Activated CD8-positive, alpha-beta memory T cell treated with anti-CD3 and anti-CD28 coated beads, Interleukin-2, amount 10 ng/mL, durations not matched to agents 7 days and 5 days (primary cell): ENCODE measurements at regions not wholly inside any gene's neighbourhood (a gene's known extent, or its start where the extent isn't known, plus 50 kb on each side); places are given as distances from the start of the nearest gene placed in this dataset.
"Not testable (repeated sequence)": the region's sequence is repeated elsewhere in the genome, so short reads cannot be mapped to it uniquely, and the experiment has no call there.

Experiments used
- ATAC-seq: fragments of 150-1000 bp; cut with Tn5 transposase; one replicate; pipeline ENCODE4 v1.10.0; 2021; ENCODE audit warnings: moderate library complexity
- CTCF ChIA-PET: fragments of 350-600 bp; sonication (Branson Sonifier 250); formaldehyde crosslinking; loops from one replicate; lab custom pipeline; 2021; ENCODE audit warnings: antibody characterized with exemption; lab: Charles Lee
- DNase-seq: peaks from one replicate; pipeline ENCODE4 v3.0.0-alpha.2; 2020
- H3K27ac Mint-ChIP-seq: one replicate; pipeline ENCODE4 v1.8.0; 2021; ENCODE audit warnings: mild to moderate bottlenecking, mixed read lengths
- H3K27me3 Mint-ChIP-seq: one replicate; pipeline ENCODE4 v1.8.0; 2021; ENCODE audit warnings: mixed read lengths
- H3K36me3 Mint-ChIP-seq: one replicate; pipeline ENCODE4 v1.8.0; 2021; ENCODE audit warnings: mild to moderate bottlenecking, mixed read lengths
- H3K4me1 Mint-ChIP-seq: one replicate; pipeline ENCODE4 v1.8.0; 2021; ENCODE audit warnings: mixed read lengths
- H3K4me3 Mint-ChIP-seq: one replicate; pipeline ENCODE4 v1.8.0; 2021; ENCODE audit warnings: mild to moderate bottlenecking, moderate library complexity, mixed read lengths
- H3K9me3 Mint-ChIP-seq: one replicate; pipeline ENCODE4 v1.8.0; 2022; ENCODE audit warnings: low read depth, mixed read lengths

- H3K9me3 Mint-ChIP-seq: no peaks in the 10 kb centered on the region
- H3K27ac Mint-ChIP-seq: no peak overlapping the region
- ATAC-seq (no peak), DNase-seq (no peak)
- no peaks in the 10 kb centered on the region for H3K36me3 Mint-ChIP-seq
- peaks cover 2% of the 10 kb centered on the region for H3K4me1 Mint-ChIP-seq
- H3K27me3 Mint-ChIP-seq: peaks cover 3% of the 10 kb centered on the region
- no peak overlapping the region for H3K4me3 Mint-ChIP-seq
- CTCF ChIA-PET: interaction anchor here (1.5 to 1.6 kb wide), 2 partner anchors 9 to 303 kb away, joined by 5 read pairs; no protein-coding TSS in a partner anchor
These were observed 69.7 kb upstream of the WASF3 start for GRCh38 chr13:26487781-26488180.

- Mint-ChIP-seq H3K36me3 (no peaks in the 10 kb centered on the region), H3K9me3 (no peaks in the 10 kb centered on the region), H3K4me1 (no peaks in the 10 kb centered on the region), H3K27ac (no peak overlapping the region), H3K4me3 (no peak overlapping the region), H3K27me3 (peaks cover 3% of the 10 kb centered on the region)
- CTCF ChIA-PET: no interaction called here
- DNase-seq (no peak), ATAC-seq (no peak)
These were observed 69.1 kb upstream of the WASF3 start for GRCh38 chr13:26488236-26489003.

GRCh38 chr13:26492301-26492700, 65.2 kb upstream of the WASF3 start:
- H3K4me1 Mint-ChIP-seq, H3K4me3 Mint-ChIP-seq, H3K36me3 Mint-ChIP-seq, H3K27me3 Mint-ChIP-seq, H3K27ac Mint-ChIP-seq, H3K9me3 Mint-ChIP-seq, DNase-seq, ATAC-seq: not testable (repeated sequence)
- CTCF ChIA-PET: interaction anchor here (1.7 to 6.0 kb wide), 2 partner anchors 10 to 17 kb away, joined by 4 to 32 read pairs; no protein-coding TSS in a partner anchor

GRCh38 chr13:26494571-26495195, 62.8 kb upstream of the WASF3 start:
- Mint-ChIP-seq H3K36me3 (no peaks in the 10 kb centered on the region), H3K27ac (no peak overlapping the region), H3K27me3 (peaks cover 7% of the 10 kb centered on the region), H3K4me1 (no peaks in the 10 kb centered on the region), H3K4me3 (no peak overlapping the region), H3K9me3 (no peaks in the 10 kb centered on the region)
- ATAC-seq: no peak
- CTCF ChIA-PET: interaction anchor here (1.1 to 6.0 kb wide), 4 partner anchors 13 to 379 kb away, joined by 3 to 118 read pairs (median 27); no protein-coding TSS in a partner anchor
- no peak for DNase-seq

- ATAC-seq (no peak), DNase-seq (no peak)
- H3K27ac Mint-ChIP-seq: no peak overlapping the region
- no peaks in the 10 kb centered on the region for H3K4me1 Mint-ChIP-seq
- no peaks in the 10 kb centered on the region for H3K36me3 Mint-ChIP-seq
- no peak overlapping the region for H3K4me3 Mint-ChIP-seq
- H3K27me3 Mint-ChIP-seq: peaks cover 7% of the 10 kb centered on the region
- no peaks in the 10 kb centered on the region for H3K9me3 Mint-ChIP-seq
- CTCF ChIA-PET: interaction anchor here (1.1 to 6.0 kb wide), 6 partner anchors 9 to 320 kb away, joined by 3 to 118 read pairs (median 13); no protein-coding TSS in a partner anchor
These were observed 61.7 kb upstream of the WASF3 start for GRCh38 chr13:26495750-26496149.

- DNase-seq: no peak
- Mint-ChIP-seq H3K27me3 (peaks cover 12% of the 10 kb centered on the region), H3K36me3 (no peaks in the 10 kb centered on the region), H3K27ac (no peak overlapping the region), H3K9me3 (no peaks in the 10 kb centered on the region), H3K4me3 (no peak overlapping the region), H3K4me1 (peaks cover 3% of the 10 kb centered on the region)
- CTCF ChIA-PET: interaction anchor here (5.2 to 6.0 kb wide), 2 partner anchors 16 to 313 kb away, joined by 32 to 118 read pairs; no protein-coding TSS in a partner anchor
- no peak for ATAC-seq
These were observed 59.4 kb upstream of the WASF3 start for GRCh38 chr13:26497968-26498511.

GRCh38 chr13:26498656-26499601, 58.6 kb upstream of the WASF3 start:
- H3K27me3 Mint-ChIP-seq: peaks cover 16% of the 10 kb centered on the region
- no peak overlapping the region for H3K4me3 Mint-ChIP-seq
- no peaks in the 10 kb centered on the region for H3K36me3 Mint-ChIP-seq
- peaks cover 3% of the 10 kb centered on the region for H3K4me1 Mint-ChIP-seq
- H3K27ac Mint-ChIP-seq: no peak overlapping the region
- no peaks in the 10 kb centered on the region for H3K9me3 Mint-ChIP-seq
- DNase-seq (no peak), ATAC-seq (no peak)
- CTCF ChIA-PET: interaction anchor here (1.2 to 5.2 kb wide), 2 partner anchors 16 to 314 kb away, joined by 6 to 118 read pairs; no protein-coding TSS in a partner anchor

GRCh38 chr13:26500618-26501320, 56.7 kb upstream of the WASF3 start:
- H3K4me1 Mint-ChIP-seq: peaks cover 3% of the 10 kb centered on the region
- H3K9me3 Mint-ChIP-seq: no peaks in the 10 kb centered on the region
- ATAC-seq: no peak
- H3K27me3 Mint-ChIP-seq: peaks cover 16% of the 10 kb centered on the region
- no peaks in the 10 kb centered on the region for H3K36me3 Mint-ChIP-seq
- H3K27ac Mint-ChIP-seq: no peak overlapping the region
- DNase-seq: no peak
- CTCF ChIA-PET: interaction anchor here (1.6 to 1.7 kb wide), 2 partner anchors 198 to 316 kb away, joined by 7 to 8 read pairs; no protein-coding TSS in a partner anchor
- H3K4me3 Mint-ChIP-seq: no peak overlapping the region

GRCh38 chr13:26501641-26502040, 55.8 kb upstream of the WASF3 start:
- peaks cover 16% of the 10 kb centered on the region for H3K27me3 Mint-ChIP-seq
- CTCF ChIA-PET: interaction anchor here (1.6 to 1.7 kb wide), 2 partner anchors 197 to 317 kb away, joined by 7 to 8 read pairs; no protein-coding TSS in a partner anchor
- ATAC-seq (no peak), DNase-seq (no peak)
- H3K27ac Mint-ChIP-seq: no peak overlapping the region
- peaks cover 3% of the 10 kb centered on the region for H3K4me1 Mint-ChIP-seq
- H3K9me3 Mint-ChIP-seq: no peaks in the 10 kb centered on the region
- no peaks in the 10 kb centered on the region for H3K36me3 Mint-ChIP-seq
- H3K4me3 Mint-ChIP-seq: no peak overlapping the region

- ATAC-seq: no peak
- peaks cover 16% of the 10 kb centered on the region for H3K27me3 Mint-ChIP-seq
- H3K27ac Mint-ChIP-seq: no peak overlapping the region
- H3K4me3 Mint-ChIP-seq: no peak overlapping the region
- peaks cover 3% of the 10 kb centered on the region for H3K4me1 Mint-ChIP-seq
- CTCF ChIA-PET: no interaction called here
- H3K9me3 Mint-ChIP-seq: no peaks in the 10 kb centered on the region
- H3K36me3 Mint-ChIP-seq: no peaks in the 10 kb centered on the region
- peak; percentile 41 for DNase-seq
These were observed 54.7 kb upstream of the WASF3 start for GRCh38 chr13:26502826-26503225.

GRCh38 chr13:26503826-26504594, 53.5 kb upstream of the WASF3 start:
- peaks cover 3% of the 10 kb centered on the region for H3K4me1 Mint-ChIP-seq
- H3K4me3 Mint-ChIP-seq: no peak overlapping the region
- DNase-seq: no peak
- H3K9me3 Mint-ChIP-seq: no peaks in the 10 kb centered on the region
- H3K27me3 Mint-ChIP-seq: peaks cover 11% of the 10 kb centered on the region
- no peaks in the 10 kb centered on the region for H3K36me3 Mint-ChIP-seq
- CTCF ChIA-PET: interaction anchor here (1.3 kb wide), 1 partner anchor 8 kb away, joined by 4 read pairs; no protein-coding TSS in a partner anchor
- ATAC-seq: no peak
- H3K27ac Mint-ChIP-seq: no peak overlapping the region
